GM21619 (cell line): ENCODE measurements at regions not wholly inside any gene's neighbourhood (a gene's known extent, or its start where the extent isn't known, plus 50 kb on each side); places are given as distances from the start of the nearest gene placed in this dataset.

Source experiments
- ATAC-seq: cut with Tn5 transposase; IDR thresholded peaks from one replicate; pipeline ENCODE4 v1.9.1; 2021; ENCODE audit not compliant: unreplicated experiment

GRCh38 chr7:13518738-13519137, 470.7 kb downstream of the ETV1 start:
- ATAC-seq = no peak

- ATAC-seq = no peak
Measured at GRCh38 chr7:13524076-13524475, 465.4 kb downstream of the ETV1 start.

GRCh38 chr7:13532028-13532753, 457.3 kb downstream of the ETV1 start:
- ATAC-seq = no peak

- no peak for ATAC-seq
Measured at GRCh38 chr7:13538669-13539068, 450.8 kb downstream of the ETV1 start.

GRCh38 chr7:13540429-13540828, 449.0 kb downstream of the ETV1 start:
- ATAC-seq = no peak

- no peak for ATAC-seq
Measured at GRCh38 chr7:13541326-13541725, 448.1 kb downstream of the ETV1 start.

- ATAC-seq = no peak
Measured at GRCh38 chr7:13542451-13542850, 447.0 kb downstream of the ETV1 start.

GRCh38 chr7:13551503-13551902, 438.0 kb downstream of the ETV1 start:
- ATAC-seq = no peak

GRCh38 chr7:13560441-13560840, 429.0 kb downstream of the ETV1 start:
- no peak for ATAC-seq

GRCh38 chr7:13563257-13563656, 426.2 kb downstream of the ETV1 start:
- ATAC-seq = no peak

- ATAC-seq = no peak
Measured at GRCh38 chr7:13563680-13564079, 425.8 kb downstream of the ETV1 start.

- ATAC-seq = no peak
Measured at GRCh38 chr7:13577566-13578145, 411.8 kb downstream of the ETV1 start.

GRCh38 chr7:13578294-13578693, 411.2 kb downstream of the ETV1 start:
- no peak for ATAC-seq

GRCh38 chr7:13581097-13581496, 408.4 kb downstream of the ETV1 start:
- no peak for ATAC-seq

GRCh38 chr7:13593854-13594253, 395.6 kb downstream of the ETV1 start:
- no peak for ATAC-seq

- ATAC-seq = no peak
Measured at GRCh38 chr7:13602036-13602435, 387.4 kb downstream of the ETV1 start.

- ATAC-seq = no peak
Measured at GRCh38 chr7:13603016-13603415, 386.4 kb downstream of the ETV1 start.

- no peak for ATAC-seq
Measured at GRCh38 chr7:13603661-13604060, 385.8 kb downstream of the ETV1 start.

- no peak for ATAC-seq
Measured at GRCh38 chr7:13604178-13604577, 385.3 kb downstream of the ETV1 start.

- no peak for ATAC-seq
Measured at GRCh38 chr7:13610372-13610771, 379.1 kb downstream of the ETV1 start.

- no peak for ATAC-seq
Measured at GRCh38 chr7:13615679-13616078, 373.8 kb downstream of the ETV1 start.

GRCh38 chr7:13627455-13627854, 362.0 kb downstream of the ETV1 start:
- ATAC-seq = no peak
